G401 (cell line): ENCODE measurements at regions not wholly inside any gene's neighbourhood (a gene's known extent, or its start where the extent isn't known, plus 50 kb on each side); places are given as distances from the start of the nearest gene placed in this dataset.

ENCODE experiments used
- DNase-seq: peaks from one replicate; pipeline ENCODE4 v3.0.0-alpha.2; 2015; ENCODE audit warnings: low spot score
- in situ Hi-C: cut with HindIII; loops from 2 replicates; pipeline ENCODE4 v1.10.0; 2016; ENCODE audit warnings: low sequenced_read_pairs, mixed read lengths

DNA sequence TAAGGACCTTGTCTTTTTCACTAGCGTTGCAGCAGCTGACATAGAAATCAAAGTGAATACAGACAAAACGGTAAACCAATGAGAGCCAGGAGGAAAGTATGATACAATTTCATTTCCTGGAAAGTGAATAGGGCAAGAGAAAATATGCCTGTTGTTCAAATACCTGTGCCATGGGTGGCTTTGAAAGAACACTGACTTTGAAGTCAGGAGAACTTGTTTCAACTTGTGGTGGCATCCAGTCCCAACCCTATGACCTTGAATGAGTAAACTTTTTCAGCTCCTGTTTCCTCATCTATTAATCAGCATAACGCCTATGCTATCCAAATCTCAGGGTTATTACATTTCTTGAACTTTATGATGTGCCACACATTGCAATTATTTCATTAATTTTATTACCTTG lies 173.7 kb upstream of the HS3ST3A1 start:
- in situ Hi-C loops, result no loop called here
- no peak for DNase-seq

DNA sequence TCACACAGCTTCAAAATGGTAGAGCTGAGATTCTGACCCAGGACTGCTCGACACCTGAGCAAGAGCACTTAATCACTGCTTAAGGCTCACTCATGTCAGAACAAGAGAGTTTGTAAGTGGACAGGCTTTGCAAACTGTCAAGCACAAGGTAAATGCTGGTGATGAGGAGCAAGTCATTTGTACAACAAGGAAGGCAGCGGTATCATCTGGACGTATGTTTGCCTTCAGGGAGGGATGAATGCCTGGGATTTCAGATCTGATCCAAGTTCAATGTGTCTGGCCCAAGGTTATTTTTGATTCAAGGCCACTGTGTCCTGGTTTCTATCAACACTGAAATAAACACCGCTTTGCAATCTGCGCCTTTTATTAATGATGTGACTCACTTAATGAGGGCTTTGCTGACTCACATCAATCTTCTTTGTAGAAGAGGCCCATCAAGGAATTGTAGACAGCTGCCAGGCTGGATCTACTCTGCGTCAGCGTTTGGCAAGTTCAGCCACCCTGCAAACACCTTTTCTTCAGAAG lies 174.4 kb upstream of the HS3ST3A1 start:
- in situ Hi-C loops, result no loop called here
- no peak for DNase-seq

GRCh38 chr17:13777003-13777402 lies 175.3 kb upstream of the HS3ST3A1 start:
- in situ Hi-C loops, result no loop called here
- DNase-seq, result no peak

GRCh38 chr17:13784434-13785095 lies 182.8 kb upstream of the HS3ST3A1 start:
- in situ Hi-C loops, result no loop called here

DNA sequence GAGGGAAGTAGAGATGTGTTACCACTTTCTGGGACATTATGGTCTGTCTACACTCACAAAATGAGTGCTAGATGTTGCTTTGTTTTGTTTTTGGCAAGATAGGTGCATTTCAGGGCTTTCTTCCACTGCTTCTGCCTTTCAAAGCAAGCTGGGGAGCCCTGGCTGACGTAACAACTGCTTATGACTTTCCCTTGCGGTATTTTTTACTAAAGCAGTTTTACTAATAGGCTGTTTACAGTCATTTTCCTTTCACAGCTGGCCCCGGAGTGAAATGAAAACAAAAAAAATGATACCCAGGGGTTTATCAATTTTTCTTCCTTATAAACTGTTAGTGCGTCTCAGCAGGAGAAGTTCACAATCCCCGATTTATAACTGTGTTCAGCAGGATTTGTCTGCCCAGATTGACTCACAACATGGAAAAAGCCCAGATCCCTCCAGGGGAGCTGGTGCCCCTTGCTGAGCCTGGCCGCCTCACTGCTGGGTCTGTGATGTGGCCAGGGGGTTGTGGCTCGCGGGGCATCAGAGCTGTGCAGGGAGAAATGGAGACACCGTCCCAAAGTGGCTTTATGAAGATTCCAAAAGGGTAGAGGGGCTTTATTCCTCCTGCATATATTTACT lies 184.4 kb upstream of the HS3ST3A1 start:
- in situ Hi-C loops, result no loop called here
- DNase-seq, result no peak

More at GRCh38 chr17:13784434-13785095, 182.8 kb upstream of the HS3ST3A1 start:
- DNase-seq, result no peak

DNA sequence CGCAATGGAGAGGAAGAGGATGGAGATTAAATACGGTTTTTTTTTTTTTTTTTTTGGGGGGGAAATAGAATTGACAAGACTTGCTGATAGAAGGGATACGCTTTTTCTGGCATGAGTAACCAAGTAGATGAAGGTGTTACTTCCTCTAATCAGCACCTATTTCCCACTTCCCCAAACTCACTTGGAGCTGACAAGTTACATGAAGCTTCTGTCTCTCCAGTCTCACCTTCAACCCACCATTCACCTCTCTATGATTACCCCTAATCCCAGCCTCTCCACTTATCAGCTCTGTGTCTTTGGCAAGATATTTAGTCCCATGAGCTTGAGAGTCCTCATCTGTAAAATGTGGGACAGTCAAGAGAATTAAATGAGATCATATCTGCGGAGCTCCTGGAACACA lies 185.9 kb upstream of the HS3ST3A1 start:
- DNase-seq, result no peak
- in situ Hi-C loops, result no loop called here

DNA sequence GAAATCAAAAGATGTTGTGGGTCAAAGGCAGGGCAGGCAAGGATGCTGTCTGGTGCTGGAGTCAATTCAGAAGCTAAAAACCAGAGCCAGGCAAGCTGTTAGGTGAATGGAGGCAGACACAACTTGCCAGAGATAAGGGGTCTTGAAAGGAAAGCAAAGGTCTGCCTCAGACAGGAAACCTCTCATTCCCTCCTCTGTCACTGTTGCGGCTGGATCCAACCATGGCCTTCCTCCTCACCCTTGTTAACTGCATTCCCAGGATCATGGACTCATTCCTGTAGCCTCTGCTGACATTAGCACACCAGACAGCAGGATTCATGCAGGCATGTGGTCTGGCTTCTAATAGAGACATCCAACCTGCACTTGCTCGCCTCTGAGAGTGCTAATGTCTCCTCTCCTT lies 186.7 kb upstream of the HS3ST3A1 start:
- in situ Hi-C loops, result no loop called here
- DNase-seq, result no peak

GRCh38 chr17:13792314-13792713 lies 190.6 kb upstream of the HS3ST3A1 start:
- no peak for DNase-seq
- in situ Hi-C loops, result no loop called here

GRCh38 chr17:13793951-13794350 lies 192.2 kb upstream of the HS3ST3A1 start:
- in situ Hi-C loops, result no loop called here

GRCh38 chr17:13797863-13798262 lies 196.1 kb upstream of the HS3ST3A1 start:
- no peak for DNase-seq
- in situ Hi-C loops, result no loop called here

More at GRCh38 chr17:13793951-13794350, 192.2 kb upstream of the HS3ST3A1 start:
- no peak for DNase-seq

- in situ Hi-C loops, result no loop called here
- no peak for DNase-seq
Observed at GRCh38 chr17:13806092-13806491, 204.4 kb upstream of the HS3ST3A1 start.

GRCh38 chr17:13807103-13807502 lies 205.4 kb upstream of the HS3ST3A1 start:
- in situ Hi-C loops, result no loop called here
- no peak for DNase-seq

DNA sequence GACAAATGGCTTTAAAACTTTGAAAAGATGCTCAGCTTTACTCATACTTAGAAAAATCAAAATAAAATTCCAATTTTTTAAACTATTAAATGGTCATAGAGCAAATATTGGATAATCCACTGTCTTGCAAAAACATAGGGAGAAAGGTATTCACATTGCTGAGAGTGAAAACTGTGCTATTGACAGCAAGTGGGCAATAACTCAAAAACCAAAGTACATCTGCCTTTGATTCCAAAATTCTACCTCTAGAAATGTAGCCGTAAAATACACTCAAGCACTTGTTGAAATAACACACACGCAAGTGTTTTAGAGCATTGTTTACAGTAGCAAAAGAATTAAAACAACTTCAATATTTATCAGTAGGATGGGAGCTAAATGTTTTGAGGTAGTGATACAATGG lies 210.6 kb upstream of the HS3ST3A1 start:
- in situ Hi-C loops, result no loop called here
- DNase-seq, result no peak

DNA sequence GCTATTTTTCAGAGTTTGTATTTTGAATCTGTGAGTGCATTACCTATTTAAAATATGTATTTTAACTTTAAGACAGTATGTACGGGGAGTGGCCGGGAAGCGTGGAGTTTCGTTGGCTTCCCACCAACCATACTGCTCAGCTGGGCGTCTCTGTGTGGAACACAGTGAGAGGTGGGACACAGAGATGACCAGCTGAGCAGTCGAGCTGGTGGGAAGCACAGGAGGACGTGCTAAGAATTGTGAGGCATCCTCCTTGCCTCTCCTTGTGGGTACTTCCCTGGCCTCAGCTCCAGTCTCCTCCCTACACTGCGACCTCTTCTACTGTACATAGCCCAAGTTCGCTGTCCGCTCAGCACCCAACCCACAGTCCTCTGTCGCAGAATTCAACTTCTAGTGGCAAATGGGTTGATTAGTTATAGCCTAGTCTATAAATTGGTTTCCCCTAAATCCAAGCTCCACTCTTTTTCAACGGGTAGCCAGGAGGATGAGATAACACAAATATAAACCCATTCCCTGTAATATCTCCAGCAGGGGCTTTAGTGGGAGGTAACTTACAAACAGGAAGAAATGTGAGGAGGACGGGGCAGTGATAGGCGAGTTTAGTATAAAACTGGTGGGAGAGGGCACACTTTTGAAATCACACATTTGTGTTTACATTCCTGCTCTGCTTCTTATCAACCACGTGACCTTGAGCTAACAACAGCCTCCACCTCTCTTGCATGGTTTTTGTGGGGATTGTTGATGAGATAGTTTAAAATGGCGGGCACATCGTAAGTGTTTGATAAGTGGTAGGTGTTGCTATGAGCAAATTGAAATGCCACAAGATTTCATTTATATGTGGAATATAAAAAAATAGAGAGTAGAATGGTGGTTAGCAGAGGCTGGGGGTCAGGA lies 211.9 kb upstream of the HS3ST3A1 start:
- in situ Hi-C loops, result no loop called here
- DNase-seq, result no peak

DNA sequence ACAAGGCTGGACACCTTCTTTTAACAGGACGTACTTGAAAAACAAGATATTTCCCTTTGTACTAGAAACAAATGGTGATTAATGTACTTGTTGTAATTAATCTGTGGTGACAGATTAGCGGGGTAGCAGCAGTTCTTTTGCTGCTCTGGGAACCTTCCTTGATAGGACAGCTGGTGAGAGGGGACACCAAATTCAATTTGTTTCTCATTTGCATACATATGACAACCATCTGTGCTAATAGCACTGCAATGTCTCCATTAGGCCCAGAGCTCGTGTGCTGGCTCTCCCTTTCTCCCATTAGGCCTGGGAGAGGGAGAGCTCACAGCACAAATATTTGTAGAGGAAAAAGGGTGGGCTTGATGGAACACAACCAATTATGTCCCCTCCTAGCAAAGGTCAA lies 221.0 kb upstream of the HS3ST3A1 start:
- DNase-seq, result peak; percentile 83
- in situ Hi-C loops, result no loop called here

DNA sequence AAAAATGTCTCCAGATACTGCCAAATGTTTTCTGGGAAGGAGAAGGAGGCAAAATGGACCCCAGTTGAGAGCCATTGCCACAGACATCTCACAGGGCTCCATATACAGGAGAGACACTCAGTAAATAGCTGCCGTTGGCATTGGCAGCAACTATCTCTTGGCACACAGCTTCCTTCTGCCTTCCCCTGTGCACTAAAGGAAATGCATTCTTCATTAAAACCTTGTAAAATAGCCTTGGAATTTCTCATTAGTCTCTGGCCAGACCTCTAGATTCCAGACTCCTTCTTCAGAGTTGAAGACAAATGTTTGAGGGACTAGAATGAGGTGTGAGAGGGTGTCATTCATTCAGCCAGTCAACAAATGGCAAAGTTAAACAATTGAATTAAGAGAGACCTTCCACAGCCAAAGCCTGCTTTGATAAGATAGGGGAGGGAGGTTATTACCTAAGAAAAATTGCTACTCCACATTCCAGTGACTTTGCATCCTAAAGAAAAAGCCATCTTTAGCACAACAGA lies 223.9 kb upstream of the HS3ST3A1 start:
- in situ Hi-C loops, result no loop called here

DNA sequence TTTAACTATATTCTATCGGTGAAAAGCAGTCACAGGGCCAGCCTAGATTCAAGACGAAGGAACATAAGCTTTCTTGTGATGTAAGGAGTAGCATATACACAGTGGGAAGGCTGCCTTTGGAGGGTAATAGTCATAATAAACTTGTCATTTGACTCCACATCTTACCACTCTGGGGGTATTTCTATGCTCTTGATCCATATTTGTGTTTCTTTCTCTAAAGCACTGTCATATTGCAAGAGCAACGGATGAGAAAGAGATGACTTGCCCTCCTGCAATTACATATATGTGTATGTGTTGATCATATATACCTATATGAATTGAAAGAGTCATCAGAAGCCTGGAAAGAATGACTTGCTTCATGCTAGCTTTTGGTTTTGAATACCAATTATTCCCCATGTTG lies 225.4 kb upstream of the HS3ST3A1 start:
- in situ Hi-C loops, result no loop called here
- no peak for DNase-seq

More for the DNA sequence above, 223.9 kb upstream of the HS3ST3A1 start:
- no peak for DNase-seq

DNA sequence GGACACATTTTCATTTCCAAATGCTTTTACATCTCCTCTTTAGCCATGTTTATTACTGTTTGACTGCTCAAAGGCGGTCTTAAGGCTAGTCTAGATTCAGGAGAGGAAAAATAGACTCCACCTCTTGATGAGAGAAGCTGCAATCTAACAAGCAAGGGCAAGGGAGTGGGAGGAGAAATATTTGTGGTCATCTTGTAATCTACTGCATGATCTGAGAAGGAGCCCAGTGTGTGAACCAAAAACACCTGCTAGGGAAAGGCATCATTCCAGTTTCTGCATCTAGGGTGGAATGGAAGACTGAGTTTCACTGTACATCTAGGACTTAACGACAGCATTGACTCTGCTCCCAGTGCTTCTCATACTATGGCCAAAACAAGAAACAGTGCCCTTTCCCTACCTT lies 232.2 kb upstream of the HS3ST3A1 start:
- in situ Hi-C loops, result no loop called here
- DNase-seq, result no peak

DNA sequence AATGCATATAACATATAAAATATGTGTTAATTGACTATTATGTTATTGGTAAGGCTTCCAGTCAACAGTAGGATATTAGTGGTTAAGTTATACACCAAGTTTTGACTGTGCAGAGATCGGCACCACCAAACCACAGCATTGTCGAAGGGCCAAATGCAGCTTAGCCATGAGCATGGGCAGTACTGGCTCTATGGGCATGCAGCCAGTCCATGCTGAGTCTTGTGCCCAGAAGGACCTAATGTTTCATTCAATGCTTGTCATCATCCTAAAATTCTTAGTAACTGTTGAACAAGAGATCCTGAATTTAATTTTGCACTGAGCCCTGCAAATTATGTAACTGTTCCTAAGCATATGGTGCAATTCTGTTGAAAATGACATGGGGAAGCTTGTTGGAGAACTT lies 233.4 kb upstream of the HS3ST3A1 start:
- in situ Hi-C loops, result no loop called here
- peak; percentile 80 for DNase-seq

GRCh38 chr17:13837417-13837816 lies 231.9 kb upstream of the COX10 start:
- no peak for DNase-seq
- in situ Hi-C loops, result no loop called here
